Central memory CD4-positive, alpha-beta T cell (primary cell): ENCODE measurements at regions not wholly inside any gene's neighbourhood (a gene's known extent, or its start where the extent isn't known, plus 50 kb on each side); places are given as distances from the start of the nearest gene placed in this dataset.
"Not testable (repeated sequence)": the region's sequence is repeated elsewhere in the genome, so short reads cannot be mapped to it uniquely, and the experiment has no call there.

Experiments used
- DNase-seq: peaks from one replicate; pipeline ENCODE4 v3.0.0; 2022

- DNase-seq = no peak
Observed at GRCh38 chr20:17834804-17835203, 133.8 kb downstream of the SNX5 start.

- DNase-seq = no peak
Observed at GRCh38 chr20:17833036-17833674, 133.4 kb downstream of the BANF2 start.

GRCh38 chr20:17832236-17832915 is 132.6 kb downstream of the BANF2 start:
- no peak for DNase-seq

GRCh38 chr20:17828598-17829144 is 128.9 kb downstream of the BANF2 start:
- DNase-seq = no peak

GRCh38 chr20:17827759-17828559 is 128.2 kb downstream of the BANF2 start:
- DNase-seq = no peak

GRCh38 chr20:17827079-17827478 is 127.3 kb downstream of the BANF2 start:
- no peak for DNase-seq

GRCh38 chr20:17825960-17826843 is 126.4 kb downstream of the BANF2 start:
- DNase-seq = no peak

- DNase-seq = no peak
Observed at GRCh38 chr20:17825252-17825959, 125.6 kb downstream of the BANF2 start.

GRCh38 chr20:17824676-17825251 is 125.0 kb downstream of the BANF2 start:
- DNase-seq = no peak

GRCh38 chr20:17823409-17824144 is 123.8 kb downstream of the BANF2 start:
- DNase-seq = no peak

GRCh38 chr20:17822540-17823408 is 123.0 kb downstream of the BANF2 start:
- no peak for DNase-seq

- no peak for DNase-seq
Observed at GRCh38 chr20:17822039-17822438, 122.3 kb downstream of the BANF2 start.

GRCh38 chr20:17821606-17822005 is 121.8 kb downstream of the BANF2 start:
- DNase-seq = not testable (repeated sequence)

GRCh38 chr20:17819395-17820093 is 119.8 kb downstream of the BANF2 start:
- DNase-seq = no peak

- no peak for DNase-seq
Observed at GRCh38 chr20:17818187-17818586, 118.4 kb downstream of the BANF2 start.

GRCh38 chr20:17816804-17817587 is 117.2 kb downstream of the BANF2 start:
- no peak for DNase-seq

GRCh38 chr20:17811628-17811965 is 111.8 kb downstream of the BANF2 start:
- no peak for DNase-seq
